H1 (cell line): ENCODE measurements at regions not wholly inside any gene's neighbourhood (a gene's known extent, or its start where the extent isn't known, plus 50 kb on each side); places are given as distances from the start of the nearest gene placed in this dataset.

Experiments
- CTCF ChIA-PET: fragments of 300-600 bp; sonication (Branson Sonifier 250); formaldehyde crosslinking; loops from one replicate; lab custom pipeline; 2021; ENCODE audit not compliant: partially characterized antibody; lab: Charles Lee
- POLR2A ChIA-PET: fragments of 300-600 bp; sonication (Branson Sonifier 250); formaldehyde crosslinking; loops from one replicate; lab custom pipeline; 2021; ENCODE audit warnings: inconsistent platforms; ENCODE audit not compliant: partially characterized antibody; lab: Charles Lee
- DNase-seq, 2 experiments: peaks; one replicate each; pipeline versions ENCODE4 v3.0.0 to v3.0.0-alpha.2; 2010 to 2022; ENCODE audit warnings: low spot score in 2 of 2, low read depth in 1 of 2, mixed read lengths in 1 of 2
- FAIRE-seq: peaks from 2 replicates; lab custom pipeline; 2011; peaks lifted over from hg19 to GRCh38; lab: Jason Lieb, UNC
- H2AFZ ChIP-seq: 2 replicates; pipeline ENCODE4 v1.8.1; 2012; ENCODE audit warnings: low read length, inconsistent platforms
- H2AK5ac ChIP-seq: 2 replicates; pipeline ENCODE4 v1.6.1; 2013; ENCODE audit warnings: low read depth, low read length
- H2BK120ac ChIP-seq: replicated peaks from 2 replicates; pipeline ENCODE3; 2013; ENCODE audit warnings: low read depth, low read length, inconsistent platforms
- H2BK12ac ChIP-seq: 2 replicates; pipeline ENCODE4 v1.6.1; 2013; ENCODE audit warnings: low read depth, low read length
- H2BK15ac ChIP-seq: 2 replicates; pipeline ENCODE4 v1.6.1; 2013; ENCODE audit warnings: low read length
- H2BK20ac ChIP-seq: 2 replicates; pipeline ENCODE4 v1.6.1; 2013; ENCODE audit warnings: low read length
- H2BK5ac ChIP-seq: 2 replicates; pipeline ENCODE4 v1.6.1; 2013; ENCODE audit warnings: low read depth, low read length
- H3K14ac ChIP-seq: 2 replicates; pipeline ENCODE4 v1.6.1; 2013; ENCODE audit warnings: inconsistent platforms; ENCODE audit not compliant: insufficient read length
- H3K18ac ChIP-seq: 2 replicates; pipeline ENCODE4 v1.6.1; 2013; ENCODE audit warnings: low read length; ENCODE audit errors: extremely low read depth
- H3K23ac ChIP-seq: 2 replicates; pipeline ENCODE4 v1.6.1; 2013; ENCODE audit warnings: inconsistent platforms; ENCODE audit not compliant: insufficient read length
- H3K23me2 ChIP-seq: 2 replicates; pipeline ENCODE4 v1.6.1; 2013; ENCODE audit warnings: low read depth, low read length
- H3K27ac ChIP-seq: 2 replicates; pipeline ENCODE4 v1.6.1; 2011; ENCODE audit warnings: low read depth, low read length, inconsistent platforms
- H3K27me3 ChIP-seq, 4 experiments: replicated peaks in 1 of 4; 1 replicate in 1 of 4; 2 replicates in 3 of 4; pipeline versions ENCODE4 v1.6.1 to v1.8.1; 2011 to 2013; ENCODE audit warnings: low read length in 3 of 4, mild to moderate bottlenecking in 3 of 4, inconsistent platforms in 2 of 4, mixed read lengths in 2 of 4, moderate library complexity in 1 of 4; ENCODE audit not compliant: control insufficient read depth in 3 of 4, insufficient read depth in 3 of 4; ENCODE audit errors: extremely low read depth in 1 of 4
- H3K36me3 ChIP-seq, 4 experiments: 2 replicates each; pipeline versions ENCODE4 v1.6.1 to v1.8.1; 2011 to 2013; ENCODE audit warnings: mild to moderate bottlenecking in 4 of 4, low read length in 3 of 4, moderate library complexity in 2 of 4, control low read depth in 1 of 4, inconsistent platforms in 1 of 4; ENCODE audit not compliant: insufficient read depth in 4 of 4, control insufficient read depth in 2 of 4
- H3K4ac ChIP-seq: replicated peaks from 2 replicates; pipeline ENCODE3; 2013; ENCODE audit warnings: low read length, low read depth, mixed read lengths, inconsistent platforms; ENCODE audit not compliant: insufficient read length
- H3K4me1 ChIP-seq, 4 experiments: replicated peaks in 1 of 4; 1 replicate in 1 of 4; 2 replicates in 3 of 4; pipeline versions ENCODE4 v1.6.1 to v1.8.1; 2011 to 2013; ENCODE audit warnings: low read length in 3 of 4, inconsistent platforms in 2 of 4, mixed read lengths in 1 of 4; ENCODE audit not compliant: insufficient read depth in 4 of 4, control insufficient read depth in 3 of 4
- H3K4me2 ChIP-seq, 2 experiments: 2 replicates each; pipeline versions ENCODE4 v1.6.1 to v1.8.1; 2011 to 2013; ENCODE audit warnings: low read depth in 2 of 2, low read length in 2 of 2, control low read depth in 1 of 2, inconsistent platforms in 1 of 2, mild to moderate bottlenecking in 1 of 2; ENCODE audit not compliant: insufficient read depth in 1 of 2
- H3K4me3 ChIP-seq, 4 experiments: fragments of 200-600, 300-600 bp in 1 of 4; sonication (generic), shearing (Covaris generic), sonication (Bioruptor Twin) in 1 of 4; 2 replicates each; pipeline versions ENCODE4 v1.5.1 to v1.8.1; 2011 to 2016; ENCODE audit warnings: low read length in 4 of 4, low read depth in 3 of 4, control low read depth in 2 of 4, inconsistent platforms in 2 of 4, mild to moderate bottlenecking in 2 of 4, mixed read lengths in 1 of 4, moderate library complexity in 1 of 4; ENCODE audit not compliant: insufficient read depth in 2 of 4; ENCODE audit errors: extremely low read depth in 1 of 4
- H3K56ac ChIP-seq: replicated peaks from 2 replicates; pipeline ENCODE3; 2013; ENCODE audit warnings: low read depth, mild to moderate bottlenecking, mixed read lengths, low read length, inconsistent platforms; ENCODE audit not compliant: insufficient read length
- H3K79me1 ChIP-seq: 2 replicates; pipeline ENCODE4 v1.6.1; 2013; ENCODE audit warnings: low read depth, low read length, control low read depth
- H3K79me2 ChIP-seq, 2 experiments: 2 replicates each; pipeline versions ENCODE4 v1.6.1 to v1.8.1; 2012 to 2013; ENCODE audit warnings: low read length in 2 of 2, mild to moderate bottlenecking in 2 of 2, inconsistent platforms in 1 of 2; ENCODE audit not compliant: insufficient read depth in 2 of 2, control insufficient read depth in 1 of 2
- H3K9ac ChIP-seq, 4 experiments: replicated peaks in 1 of 4; 1 replicate in 1 of 4; 2 replicates in 3 of 4; pipeline versions ENCODE4 v1.6.1 to v1.8.1; 2011 to 2013; ENCODE audit warnings: low read depth in 3 of 4, low read length in 3 of 4, control low read depth in 2 of 4, mild to moderate bottlenecking in 2 of 4, moderate library complexity in 2 of 4, inconsistent platforms in 1 of 4; ENCODE audit errors: extremely low read depth in 1 of 4
- H3K9me3 ChIP-seq, 2 experiments: 2 replicates each; pipeline versions ENCODE4 v1.6.1 to v1.8.1; 2012 to 2013; ENCODE audit warnings: mild to moderate bottlenecking in 2 of 2, moderate library complexity in 2 of 2, control low read depth in 1 of 2, inconsistent platforms in 1 of 2, low read depth in 1 of 2, low read length in 1 of 2, mixed read lengths in 1 of 2; ENCODE audit not compliant: insufficient read depth in 2 of 2
- H4K20me1 ChIP-seq, 2 experiments: replicated peaks in 1 of 2; 2 replicates each; pipeline versions ENCODE3 to v1.8.1; 2011 to 2013; ENCODE audit warnings: inconsistent platforms in 2 of 2, low read length in 2 of 2, mild to moderate bottlenecking in 1 of 2; ENCODE audit not compliant: insufficient read depth in 2 of 2, control insufficient read depth in 1 of 2
- H4K5ac ChIP-seq: 2 replicates; pipeline ENCODE4 v1.6.1; 2013; ENCODE audit warnings: low read length, low read depth, mixed read lengths, inconsistent platforms; ENCODE audit not compliant: insufficient read length
- H4K8ac ChIP-seq: 2 replicates; pipeline ENCODE4 v1.8.0; 2013; ENCODE audit warnings: mild to moderate bottlenecking, moderate library complexity, low read length, inconsistent platforms; ENCODE audit not compliant: insufficient read depth; ENCODE audit errors: extremely low read depth
- H4K91ac ChIP-seq: replicated peaks from 2 replicates; pipeline ENCODE3; 2013; ENCODE audit warnings: low read length, mixed read lengths, inconsistent platforms; ENCODE audit not compliant: insufficient read length
- ATF3 ChIP-seq: IDR thresholded peaks from 2 replicates; pipeline ENCODE4 v1.6.1; 2011; ENCODE audit warnings: low read depth, mild to moderate bottlenecking, low read length; ENCODE audit not compliant: insufficient read depth
- BRCA1 ChIP-seq: IDR thresholded peaks from 2 replicates; pipeline ENCODE4 v1.6.1; 2012; ENCODE audit warnings: low read depth, low read length, improper control_type of control experiment
- CREB1 ChIP-seq: IDR thresholded peaks from 2 replicates; pipeline ENCODE4 v1.6.1; 2012; ENCODE audit warnings: inconsistent platforms
- GTF2F1 ChIP-seq: IDR thresholded peaks from 2 replicates; pipeline ENCODE4 v1.6.1; 2012; ENCODE audit warnings: low read depth, low read length, improper control_type of control experiment, borderline replicate concordance
- HDAC6 ChIP-seq: IDR thresholded peaks from one replicate; pipeline ENCODE4 v1.7.1; 2012; ENCODE audit warnings: low read depth, mild to moderate bottlenecking, inconsistent platforms, low read length, moderate library complexity
- JUN ChIP-seq: IDR thresholded peaks from 2 replicates; pipeline ENCODE4 v1.6.1; 2011; ENCODE audit warnings: low read depth, mild to moderate bottlenecking, improper control_type of control experiment, low read length
- NRF1 ChIP-seq: IDR thresholded peaks from 2 replicates; pipeline ENCODE4 v1.6.1; 2011; ENCODE audit warnings: mild to moderate bottlenecking, low read depth, low read length, improper control_type of control experiment
- RBBP5 ChIP-seq: IDR thresholded peaks from 2 replicates; pipeline ENCODE4 v1.7.1; 2012; ENCODE audit warnings: low read depth, mild to moderate bottlenecking, inconsistent platforms, low read length, moderate library complexity, borderline replicate concordance
- SIX5 ChIP-seq: IDR thresholded peaks from 2 replicates; pipeline ENCODE4 v1.6.1; 2011; ENCODE audit warnings: mild to moderate bottlenecking, low read depth, low read length
- TEAD4 ChIP-seq: IDR thresholded peaks from 2 replicates; pipeline ENCODE4 v1.6.1; 2012; ENCODE audit warnings: low read depth, low read length, inconsistent platforms, mixed read lengths
- ZNF274 ChIP-seq: IDR thresholded peaks from 2 replicates; pipeline ENCODE4 v1.7.0; 2012; ENCODE audit warnings: low read length, borderline replicate concordance; ENCODE audit errors: extremely low read depth
- TF ChIP-seq, protein P1 (sequence below): IDR thresholded peaks from 2 replicates; pipeline ENCODE4 v1.6.1; 2011; ENCODE audit warnings: low read length, improper control_type of control experiment
- TF ChIP-seq, protein P2 (sequence below), 3 experiments: IDR thresholded peaks; 1 replicate in 2 of 3; 2 replicates in 1 of 3; pipeline versions ENCODE4 v1.5.1 to v1.6.1; 2011; ENCODE audit warnings: low read length in 3 of 3, mild to moderate bottlenecking in 3 of 3, inconsistent platforms in 2 of 3, low read depth in 1 of 3, moderate library complexity in 1 of 3; ENCODE audit not compliant: insufficient read depth in 1 of 3; ENCODE audit errors: control extremely low read depth in 1 of 3

GRCh38 chr13:82698383-82698782 is 1183.9 kb downstream of the SLITRK1 start:
- Histone ChIP-seq H2BK15ac (no peak overlapping the region), H3K79me2 (no peaks in the 10 kb centered on the region), H3K4ac (no peak overlapping the region), H3K23ac (no peak overlapping the region), H2BK20ac (no peak overlapping the region), H3K9ac (no peak overlapping the region), H3K27me3 (no peaks in the 10 kb centered on the region), H3K18ac (no peak overlapping the region), H2AK5ac (no peak overlapping the region), H4K8ac (no peak overlapping the region), H3K79me1 (no peaks in the 10 kb centered on the region), H3K27ac (no peak overlapping the region), H4K5ac (no peak overlapping the region), H3K14ac (no peak overlapping the region), H2BK12ac (no peak overlapping the region), H3K36me3 (no peaks in the 10 kb centered on the region), H3K4me2 (no peak overlapping the region), H3K4me3 (no peak overlapping the region), H3K4me1 (no peaks in the 10 kb centered on the region), H2BK5ac (no peak overlapping the region), H3K56ac (no peak overlapping the region), H2AFZ (no peak overlapping the region), H3K23me2 (no peaks in the 10 kb centered on the region), H4K91ac (no peak overlapping the region), H4K20me1 (no peaks in the 10 kb centered on the region), H2BK120ac (no peak overlapping the region), H3K9me3 (no peaks in the 10 kb centered on the region)
- DNase-seq (no peak), FAIRE-seq (no peak)
- ChIA-PET POLR2A (no interaction called here), CTCF (no interaction called here)
- no peak for TF ChIP-seq ATF3
- TF ChIP-seq NRF1, result no peak
- no peak for TF ChIP-seq CREB1
- TF ChIP-seq SIX5, result no peak
- TF ChIP-seq, protein P1, sequence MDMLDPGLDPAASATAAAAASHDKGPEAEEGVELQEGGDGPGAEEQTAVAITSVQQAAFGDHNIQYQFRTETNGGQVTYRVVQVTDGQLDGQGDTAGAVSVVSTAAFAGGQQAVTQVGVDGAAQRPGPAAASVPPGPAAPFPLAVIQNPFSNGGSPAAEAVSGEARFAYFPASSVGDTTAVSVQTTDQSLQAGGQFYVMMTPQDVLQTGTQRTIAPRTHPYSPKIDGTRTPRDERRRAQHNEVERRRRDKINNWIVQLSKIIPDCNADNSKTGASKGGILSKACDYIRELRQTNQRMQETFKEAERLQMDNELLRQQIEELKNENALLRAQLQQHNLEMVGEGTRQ, result no peak
- TF ChIP-seq, protein P2, sequence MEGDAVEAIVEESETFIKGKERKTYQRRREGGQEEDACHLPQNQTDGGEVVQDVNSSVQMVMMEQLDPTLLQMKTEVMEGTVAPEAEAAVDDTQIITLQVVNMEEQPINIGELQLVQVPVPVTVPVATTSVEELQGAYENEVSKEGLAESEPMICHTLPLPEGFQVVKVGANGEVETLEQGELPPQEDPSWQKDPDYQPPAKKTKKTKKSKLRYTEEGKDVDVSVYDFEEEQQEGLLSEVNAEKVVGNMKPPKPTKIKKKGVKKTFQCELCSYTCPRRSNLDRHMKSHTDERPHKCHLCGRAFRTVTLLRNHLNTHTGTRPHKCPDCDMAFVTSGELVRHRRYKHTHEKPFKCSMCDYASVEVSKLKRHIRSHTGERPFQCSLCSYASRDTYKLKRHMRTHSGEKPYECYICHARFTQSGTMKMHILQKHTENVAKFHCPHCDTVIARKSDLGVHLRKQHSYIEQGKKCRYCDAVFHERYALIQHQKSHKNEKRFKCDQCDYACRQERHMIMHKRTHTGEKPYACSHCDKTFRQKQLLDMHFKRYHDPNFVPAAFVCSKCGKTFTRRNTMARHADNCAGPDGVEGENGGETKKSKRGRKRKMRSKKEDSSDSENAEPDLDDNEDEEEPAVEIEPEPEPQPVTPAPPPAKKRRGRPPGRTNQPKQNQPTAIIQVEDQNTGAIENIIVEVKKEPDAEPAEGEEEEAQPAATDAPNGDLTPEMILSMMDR (IDR thresholded peaks at IDR 0.05; ENCODE audit: control extremely low read depth in 1 of 3, insufficient read depth in 1 of 3, low read depth in 1 of 3, low read length in 3 of 3), result no peak
- no peak for TF ChIP-seq BRCA1
- no peak for TF ChIP-seq HDAC6
- TF ChIP-seq ZNF274, result no peak
- no peak for TF ChIP-seq TEAD4
- no peak for TF ChIP-seq JUN
- no peak for TF ChIP-seq RBBP5
- no peak for TF ChIP-seq GTF2F1
